ENCODE measurements at regions not wholly inside any gene's neighbourhood (a gene's known extent, or its start where the extent isn't known, plus 50 kb on each side); places are given as distances from the start of the nearest gene placed in this dataset.

DNA sequence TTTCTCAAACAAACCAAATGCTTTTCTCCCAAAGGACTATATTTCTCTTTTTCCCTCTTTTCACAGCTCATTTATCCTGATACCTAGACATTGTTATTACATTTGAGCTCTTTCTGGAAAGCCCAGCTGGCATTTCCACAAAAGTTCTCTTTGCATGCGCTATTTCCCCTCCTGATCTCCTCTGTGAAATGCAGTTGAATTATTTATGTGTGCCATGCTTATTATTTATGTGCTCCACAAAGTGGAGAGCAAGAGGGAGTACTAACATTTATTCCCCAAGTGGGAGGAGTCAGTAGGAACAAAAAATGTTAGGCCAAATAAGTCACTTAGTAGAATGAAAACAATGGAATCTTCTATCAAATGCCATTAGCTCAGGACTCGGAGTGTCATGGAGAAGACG is 626.6 kb upstream of the IGFBP7 start:
- TF ChIP-seq, protein P1, sequence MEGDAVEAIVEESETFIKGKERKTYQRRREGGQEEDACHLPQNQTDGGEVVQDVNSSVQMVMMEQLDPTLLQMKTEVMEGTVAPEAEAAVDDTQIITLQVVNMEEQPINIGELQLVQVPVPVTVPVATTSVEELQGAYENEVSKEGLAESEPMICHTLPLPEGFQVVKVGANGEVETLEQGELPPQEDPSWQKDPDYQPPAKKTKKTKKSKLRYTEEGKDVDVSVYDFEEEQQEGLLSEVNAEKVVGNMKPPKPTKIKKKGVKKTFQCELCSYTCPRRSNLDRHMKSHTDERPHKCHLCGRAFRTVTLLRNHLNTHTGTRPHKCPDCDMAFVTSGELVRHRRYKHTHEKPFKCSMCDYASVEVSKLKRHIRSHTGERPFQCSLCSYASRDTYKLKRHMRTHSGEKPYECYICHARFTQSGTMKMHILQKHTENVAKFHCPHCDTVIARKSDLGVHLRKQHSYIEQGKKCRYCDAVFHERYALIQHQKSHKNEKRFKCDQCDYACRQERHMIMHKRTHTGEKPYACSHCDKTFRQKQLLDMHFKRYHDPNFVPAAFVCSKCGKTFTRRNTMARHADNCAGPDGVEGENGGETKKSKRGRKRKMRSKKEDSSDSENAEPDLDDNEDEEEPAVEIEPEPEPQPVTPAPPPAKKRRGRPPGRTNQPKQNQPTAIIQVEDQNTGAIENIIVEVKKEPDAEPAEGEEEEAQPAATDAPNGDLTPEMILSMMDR (IDR thresholded peaks at IDR 0.05): no peak
- TF ChIP-seq POLR2A (IDR thresholded peaks at IDR 0.05): no peak
